KOPT-K1 (cell line): ENCODE measurements at regions not wholly inside any gene's neighbourhood (a gene's known extent, or its start where the extent isn't known, plus 50 kb on each side); places are given as distances from the start of the nearest gene placed in this dataset.

Source experiments
- H3K27ac ChIP-seq: fragments of 200-600 bp; sonication (generic); 2 replicates; pipeline ENCODE4 v1.5.1; 2016; ENCODE audit warnings: antibody characterized with exemption, mild to moderate bottlenecking, low read depth, low read length; ENCODE audit not compliant: poor library complexity, severe bottlenecking
- H3K36me3 ChIP-seq: fragments of 200-600 bp; sonication (generic); 2 replicates; pipeline ENCODE4 v1.5.1; 2017; ENCODE audit warnings: antibody characterized with exemption, mild to moderate bottlenecking, low read length, moderate library complexity; ENCODE audit not compliant: insufficient read depth
- H3K9me3 ChIP-seq: fragments of 200-600 bp; sonication (generic); 2 replicates; pipeline ENCODE4 v1.5.1; 2017; ENCODE audit warnings: antibody characterized with exemption, low read length, mild to moderate bottlenecking; ENCODE audit not compliant: insufficient read depth, poor library complexity, severe bottlenecking

DNA sequence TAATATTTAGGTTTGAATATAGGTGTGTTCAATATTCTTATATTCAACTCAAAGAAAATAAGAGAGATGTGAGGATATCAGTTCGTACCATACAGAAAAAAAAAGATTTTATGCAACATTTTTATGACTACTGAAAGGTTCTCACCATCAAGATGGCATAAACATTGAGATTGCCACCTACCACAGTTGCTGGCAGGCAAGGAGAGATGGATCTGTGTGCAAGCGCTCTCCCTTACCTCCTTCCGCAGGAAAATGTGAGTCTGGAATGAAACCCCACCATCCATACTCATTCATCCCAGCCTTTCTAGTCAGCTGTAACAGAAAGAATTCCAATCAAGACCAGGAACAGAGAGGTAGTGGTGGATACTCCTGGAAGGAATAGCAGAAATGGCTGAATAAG is 376.9 kb downstream of the PPP3CA start:
- H3K9me3 ChIP-seq: no peaks in the 10 kb centered on the region
- no peak overlapping the region for H3K27ac ChIP-seq
- no peaks in the 10 kb centered on the region for H3K36me3 ChIP-seq

- Histone ChIP-seq H3K9me3 (no peaks in the 10 kb centered on the region), H3K27ac (no peak overlapping the region), H3K36me3 (no peaks in the 10 kb centered on the region)
These were observed 377.4 kb downstream of the PPP3CA start for GRCh38 chr4:100969925-100970324.

DNA sequence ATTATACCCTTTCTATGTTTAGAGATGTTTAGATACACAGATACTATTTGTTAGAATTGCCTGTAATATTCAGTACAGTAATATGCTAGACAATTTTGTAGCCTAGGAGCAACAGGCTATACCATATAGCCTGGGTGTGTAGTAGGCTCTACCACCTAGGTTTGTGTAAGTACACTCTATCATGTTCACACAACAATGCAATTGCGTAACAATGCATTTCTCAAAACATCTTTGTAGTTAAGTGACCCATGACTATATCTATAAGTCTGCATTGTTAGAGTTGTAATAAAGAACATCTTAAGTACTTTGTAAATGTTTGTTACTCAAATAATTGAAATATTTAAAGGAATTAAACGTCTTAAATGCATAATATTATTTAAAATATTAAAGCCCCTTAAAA is 379.3 kb downstream of the PPP3CA start:
- H3K27ac ChIP-seq: no peak overlapping the region
- no peaks in the 10 kb centered on the region for H3K36me3 ChIP-seq
- H3K9me3 ChIP-seq: no peaks in the 10 kb centered on the region

DNA sequence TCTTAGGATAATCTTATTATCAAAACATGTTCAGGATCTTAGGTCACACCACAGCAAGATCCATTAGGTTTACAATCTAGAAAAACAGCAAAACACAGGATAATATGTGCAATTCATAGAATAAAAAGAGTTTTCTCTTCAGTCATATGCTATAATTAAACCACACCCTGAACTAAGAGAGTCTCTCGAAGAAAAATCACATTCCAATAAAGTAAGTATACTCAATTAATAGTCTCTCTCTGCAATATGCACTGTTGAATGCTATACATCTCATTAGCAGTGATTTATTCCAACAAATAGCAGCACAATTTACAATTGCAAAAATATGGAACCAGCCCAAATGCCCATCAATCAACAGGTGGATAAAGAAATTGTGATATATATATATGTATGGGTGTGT is 383.7 kb downstream of the PPP3CA start:
- no peaks in the 10 kb centered on the region for H3K36me3 ChIP-seq
- no peaks in the 10 kb centered on the region for H3K9me3 ChIP-seq
- no peak overlapping the region for H3K27ac ChIP-seq

DNA sequence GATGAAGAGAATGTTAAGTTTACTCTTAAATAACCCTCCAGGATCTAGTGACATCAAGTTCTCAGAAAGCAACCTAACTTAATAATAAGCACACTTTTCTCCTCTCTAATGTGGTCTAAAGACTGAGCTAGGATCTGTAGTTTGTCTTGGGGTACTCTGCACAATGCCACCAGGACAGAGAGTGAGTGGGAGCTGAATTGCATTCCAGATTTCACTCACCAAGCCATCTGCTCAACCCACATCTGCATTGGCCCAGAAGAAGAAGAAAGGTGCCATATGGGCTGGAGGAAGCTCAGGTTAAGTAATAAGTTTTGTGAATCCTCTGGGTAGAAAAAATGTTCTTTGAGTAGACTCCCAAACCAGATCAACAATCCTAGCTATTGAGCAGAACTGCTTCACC is 384.6 kb downstream of the PPP3CA start:
- Histone ChIP-seq H3K36me3 (no peaks in the 10 kb centered on the region), H3K27ac (no peak overlapping the region), H3K9me3 (no peaks in the 10 kb centered on the region)

DNA sequence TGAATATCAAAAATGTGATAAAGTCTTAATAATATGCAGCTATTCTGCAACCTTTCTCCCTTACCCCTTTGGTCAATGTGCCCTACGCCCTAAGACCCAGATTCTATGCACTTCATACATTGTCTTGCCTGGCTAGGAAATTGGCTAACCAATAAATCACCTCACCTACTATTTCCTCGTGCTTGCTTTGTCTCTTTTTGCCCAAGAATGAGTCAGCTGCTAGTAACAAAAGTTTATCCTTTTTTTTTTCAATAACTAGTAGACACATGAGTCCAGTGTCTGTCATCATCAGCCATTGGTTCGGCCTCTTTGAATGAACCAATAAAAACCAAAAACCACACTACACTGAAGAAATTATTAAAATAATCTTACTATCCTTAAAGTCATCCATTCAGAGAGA is 387.1 kb downstream of the PPP3CA start:
- Histone ChIP-seq H3K9me3 (no peaks in the 10 kb centered on the region), H3K36me3 (no peaks in the 10 kb centered on the region), H3K27ac (no peak overlapping the region)

DNA sequence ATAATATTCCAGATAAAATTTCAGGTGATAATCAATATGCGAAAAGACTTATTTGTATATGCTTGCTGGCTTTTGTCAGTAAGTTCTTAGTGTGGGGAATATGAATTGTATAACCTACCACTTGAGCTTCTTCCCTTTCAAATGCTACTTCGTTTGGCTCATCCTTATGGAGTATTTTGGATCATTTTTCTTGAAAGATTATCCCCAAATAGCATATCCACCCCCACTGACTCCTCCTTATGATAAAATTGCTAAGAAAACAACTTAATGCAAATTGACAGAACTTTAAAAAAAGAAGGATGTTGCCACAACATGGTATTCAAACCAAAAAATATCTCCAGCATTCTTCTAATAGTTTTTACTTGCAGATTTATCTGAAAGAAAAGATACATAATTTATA is 393.3 kb downstream of the PPP3CA start:
- Histone ChIP-seq H3K36me3 (no peaks in the 10 kb centered on the region), H3K27ac (no peak overlapping the region), H3K9me3 (no peaks in the 10 kb centered on the region)

DNA sequence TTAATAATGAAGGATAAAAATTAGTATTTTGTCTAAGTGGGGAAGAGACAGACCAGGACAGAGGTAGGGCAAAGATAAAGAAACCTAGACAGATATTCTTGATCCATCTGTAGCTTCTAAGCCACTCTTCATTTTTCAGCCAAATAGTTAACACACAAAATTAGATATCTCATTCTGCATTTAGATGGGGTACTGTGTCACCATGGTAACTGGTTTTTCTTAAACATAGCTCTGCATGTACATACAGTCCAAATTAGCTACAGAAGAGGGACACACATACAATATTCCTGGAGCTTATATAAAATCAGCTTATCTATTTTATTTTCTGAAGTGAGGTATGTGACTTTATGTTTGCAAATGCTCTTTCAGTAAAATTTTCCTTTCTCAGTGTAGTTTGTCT is 393.7 kb downstream of the PPP3CA start:
- no peaks in the 10 kb centered on the region for H3K36me3 ChIP-seq
- H3K9me3 ChIP-seq: no peaks in the 10 kb centered on the region
- no peak overlapping the region for H3K27ac ChIP-seq

GRCh38 chr4:100952590-100952989 is 394.7 kb downstream of the PPP3CA start:
- H3K27ac ChIP-seq: no peak overlapping the region
- H3K9me3 ChIP-seq: no peaks in the 10 kb centered on the region
- H3K36me3 ChIP-seq: no peaks in the 10 kb centered on the region

DNA sequence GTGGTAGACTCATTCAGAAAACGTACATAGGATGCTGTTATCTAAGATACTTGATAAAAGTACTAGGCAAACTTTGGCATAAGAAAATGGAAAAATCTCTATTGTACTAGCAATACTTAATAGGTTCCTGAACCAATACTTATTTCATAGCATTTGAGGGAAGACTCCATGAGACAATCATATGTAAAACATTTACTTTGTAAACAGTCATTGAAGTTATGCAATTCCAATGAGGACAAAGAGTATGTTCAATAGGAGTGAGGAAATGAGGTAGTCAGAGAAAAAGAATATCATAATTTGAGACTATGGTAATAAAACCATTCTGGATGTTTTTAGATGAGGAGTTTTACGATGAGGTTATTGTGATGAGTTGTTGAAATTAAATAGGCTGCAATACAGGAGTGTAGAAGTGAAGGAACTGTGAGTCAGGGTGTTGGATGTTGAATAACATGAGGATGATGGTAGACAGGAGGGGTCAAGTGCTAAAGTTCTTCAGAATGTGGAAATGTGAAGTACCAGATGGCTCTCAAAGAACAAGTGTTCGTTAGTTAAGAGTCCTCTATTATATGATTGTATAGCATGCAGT is 397.9 kb downstream of the PPP3CA start:
- no peak overlapping the region for H3K27ac ChIP-seq
- H3K9me3 ChIP-seq: no peaks in the 10 kb centered on the region
- no peaks in the 10 kb centered on the region for H3K36me3 ChIP-seq

DNA sequence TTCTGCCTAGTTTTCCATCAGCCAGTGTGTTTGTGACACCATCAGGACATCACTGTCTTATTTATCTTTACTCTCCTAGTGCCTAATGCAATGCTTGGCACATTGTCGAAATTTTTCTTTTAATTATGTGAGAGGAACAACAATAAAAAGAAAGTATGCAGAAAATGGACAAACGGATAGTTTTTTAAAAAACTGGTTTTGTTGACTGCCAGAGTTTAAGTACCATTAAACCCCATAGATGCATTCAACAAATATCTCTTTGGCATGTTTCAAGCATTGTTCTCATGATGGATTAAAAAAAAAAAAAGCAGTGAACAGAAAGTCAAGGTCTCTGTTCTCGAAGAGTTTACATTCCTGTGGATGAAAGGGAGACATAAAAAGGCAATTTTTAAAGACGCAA is 398.4 kb downstream of the PPP3CA start:
- no peaks in the 10 kb centered on the region for H3K36me3 ChIP-seq
- H3K9me3 ChIP-seq: no peaks in the 10 kb centered on the region
- H3K27ac ChIP-seq: no peak overlapping the region

DNA sequence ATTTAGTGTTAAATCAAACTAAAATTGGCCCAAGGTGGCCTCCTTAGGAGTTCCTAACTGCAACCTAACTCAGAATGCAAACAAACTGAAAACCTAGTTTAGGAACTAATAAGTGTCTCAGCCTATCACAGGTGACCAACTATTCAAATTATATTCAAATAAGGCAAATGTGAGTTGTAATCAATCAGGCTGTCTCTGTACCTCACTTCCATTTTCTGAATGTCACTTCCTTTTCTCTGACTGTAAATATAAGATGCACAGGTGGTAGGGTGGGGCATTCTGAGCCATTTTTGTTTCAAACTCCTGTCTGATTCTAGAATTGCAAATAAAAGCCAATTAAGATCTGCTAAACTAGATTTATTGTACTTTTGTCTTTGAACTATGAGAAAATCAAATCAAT is 401.5 kb downstream of the PPP3CA start:
- Histone ChIP-seq H3K9me3 (peaks cover 7% of the 10 kb centered on the region), H3K27ac (no peak overlapping the region), H3K36me3 (no peaks in the 10 kb centered on the region)

- Histone ChIP-seq H3K27ac (no peak overlapping the region), H3K36me3 (no peaks in the 10 kb centered on the region), H3K9me3 (peaks cover 7% of the 10 kb centered on the region)
These were observed 408.6 kb downstream of the PPP3CA start for GRCh38 chr4:100938698-100939097.

DNA sequence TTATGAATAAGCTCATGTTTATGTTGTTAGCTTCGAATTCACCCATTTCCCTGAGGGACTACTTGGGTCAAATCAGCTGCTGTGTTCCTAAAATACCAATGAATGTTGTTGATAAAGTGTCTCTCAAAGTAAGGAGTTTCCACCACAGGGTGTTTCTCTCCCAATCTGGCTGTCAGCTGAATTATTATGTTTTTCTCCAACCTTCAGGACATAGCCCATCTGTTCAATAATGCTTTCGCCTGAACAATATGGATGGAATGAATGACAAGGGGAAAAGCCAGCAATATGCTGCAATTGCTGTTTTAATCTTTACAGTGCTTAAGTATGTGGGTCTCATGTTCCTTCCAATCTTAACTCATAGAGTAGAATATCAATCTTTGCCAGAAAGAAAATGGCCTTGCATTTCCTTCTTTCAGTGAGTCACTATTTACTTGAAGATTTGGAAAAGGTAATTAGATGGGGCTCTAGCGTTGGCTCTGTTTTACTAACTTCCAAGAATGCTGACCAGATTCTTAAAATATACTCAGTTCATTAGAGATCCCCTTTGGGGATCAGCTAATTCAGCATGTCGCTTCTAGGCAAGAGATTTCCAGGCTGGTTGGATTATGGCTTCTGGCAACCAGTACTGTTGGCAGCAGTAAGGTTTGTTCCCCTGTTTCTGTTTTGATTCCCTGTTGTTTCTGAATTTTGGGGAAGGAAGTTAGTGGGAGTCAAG is 410.5 kb downstream of the PPP3CA start:
- Histone ChIP-seq H3K36me3 (no peaks in the 10 kb centered on the region), H3K27ac (no peak overlapping the region), H3K9me3 (no peaks in the 10 kb centered on the region)

GRCh38 chr4:100935090-100935489 is 412.2 kb downstream of the PPP3CA start:
- Histone ChIP-seq H3K27ac (no peak overlapping the region), H3K9me3 (no peaks in the 10 kb centered on the region), H3K36me3 (no peaks in the 10 kb centered on the region)

GRCh38 chr4:100933628-100934027 is 413.7 kb downstream of the PPP3CA start:
- H3K36me3 ChIP-seq: no peaks in the 10 kb centered on the region
- no peak overlapping the region for H3K27ac ChIP-seq
- H3K9me3 ChIP-seq: no peaks in the 10 kb centered on the region
